Spleen (tissue), 7 donors: ENCODE measurements at regions not wholly inside any gene's neighbourhood (a gene's known extent, or its start where the extent isn't known, plus 50 kb on each side); places are given as distances from the start of the nearest gene placed in this dataset.

Source experiments
- CTCF ChIP-seq, 11 experiments: fragments of 200-600 bp in 7 of 11; fragments of 450-650 bp in 4 of 11; sonication (generic) in 4 of 11; IDR thresholded peaks in 8 of 11; conservative IDR thresholded peaks in 3 of 11; 1 replicate in 7 of 11; 2 replicates in 4 of 11; pipeline versions ENCODE4 v1.4.0 to v1.8.0; 2016 to 2021; ENCODE audit warnings: antibody characterized with exemption in 11 of 11, inconsistent platforms in 4 of 11, mild to moderate bottlenecking in 1 of 11
- POLR2A ChIP-seq, 3 donors: fragments of 450-650 bp; IDR thresholded peaks; one replicate each; pipeline ENCODE4 v1.5.1; 2017; ENCODE audit warnings: antibody characterized with exemption in 3 of 3, mild to moderate bottlenecking in 1 of 3
- POLR2AphosphoS5 ChIP-seq, 3 donors: sonication (generic); formaldehyde crosslinking; IDR thresholded peaks; one replicate each; pipeline ENCODE4 v1.5.1; 2017; ENCODE audit warnings: antibody characterized with exemption in 3 of 3
- donor health status: DM: no; HTN: no; CAD: no; lungs with moderate emphysema.
- donor health status: DM: no; HTN: no; CAD: no.
- donor health status: DM: no; HTN: no; CAD: no.

DNA sequence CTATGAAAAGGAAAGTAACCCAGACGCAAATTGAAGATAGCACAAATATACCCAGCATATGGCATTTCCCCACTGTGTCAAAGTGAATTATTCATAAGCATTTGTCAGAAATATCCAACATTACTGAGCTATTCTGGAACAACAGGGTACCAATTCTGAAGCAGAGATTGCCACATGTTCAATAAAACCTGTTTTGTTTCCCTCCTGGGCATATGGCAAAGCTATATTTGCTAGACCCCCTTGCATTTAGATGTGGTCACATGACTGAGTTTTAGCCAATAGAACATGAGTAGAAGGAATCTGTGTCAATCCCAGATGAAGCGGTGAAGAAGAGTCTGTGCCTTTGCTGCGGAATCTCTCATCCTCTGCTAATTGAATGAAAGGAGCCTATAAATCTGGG, 296.4 kb upstream of the DLGAP1 start:
- TF ChIP-seq CTCF (IDR thresholded peaks at IDR 0.05 in 8 of 11, conservative IDR thresholded peaks at IDR 0.05 in 3 of 11) (no peak), POLR2A (IDR thresholded peaks at IDR 0.05) (no peak), POLR2AphosphoS5 (IDR thresholded peaks at IDR 0.05) (no peak)
